Neural progenitor cell (in vitro differentiated cells): ENCODE measurements at regions not wholly inside any gene's neighbourhood (a gene's known extent, or its start where the extent isn't known, plus 50 kb on each side); places are given as distances from the start of the nearest gene placed in this dataset.

Experiments used
- CTCF ChIP-seq: fragments of 200-600 bp; sonication (generic); IDR thresholded peaks from 2 replicates; pipeline ENCODE4 v1.5.1; 2017; ENCODE audit warnings: antibody characterized with exemption, mild to moderate bottlenecking
- EZH2 ChIP-seq: fragments of 200-600 bp; sonication (generic); IDR thresholded peaks from 2 replicates; pipeline ENCODE4 v1.6.1; 2017; ENCODE audit warnings: antibody characterized with exemption, mild to moderate bottlenecking, moderate library complexity

- no peak for TF ChIP-seq CTCF
- TF ChIP-seq EZH2: no peak
Observed at GRCh38 chr1:14263225-14263624, 335.3 kb upstream of the KAZN start.
